GM21528 (cell line): ENCODE measurements at regions not wholly inside any gene's neighbourhood (a gene's known extent, or its start where the extent isn't known, plus 50 kb on each side); places are given as distances from the start of the nearest gene placed in this dataset.

ENCODE experiments used
- ATAC-seq: cut with Tn5 transposase; IDR thresholded peaks from one replicate; pipeline ENCODE4 v1.9.1; 2021; ENCODE audit warnings: mild to moderate bottlenecking, moderate library complexity; ENCODE audit not compliant: unreplicated experiment, low FRiP score

- ATAC-seq, result no peak
These were observed 388.3 kb upstream of the MKI67 start for GRCh38 chr10:128514536-128514935.

- ATAC-seq, result no peak
These were observed 390.0 kb upstream of the MKI67 start for GRCh38 chr10:128516180-128516579.

GRCh38 chr10:128517167-128517566 is 390.9 kb upstream of the MKI67 start:
- ATAC-seq, result no peak

GRCh38 chr10:128518000-128518399 is 391.8 kb upstream of the MKI67 start:
- ATAC-seq, result no peak

GRCh38 chr10:128519581-128519980 is 393.4 kb upstream of the MKI67 start:
- ATAC-seq, result no peak

GRCh38 chr10:128520211-128520815 is 394.1 kb upstream of the MKI67 start:
- no peak for ATAC-seq

GRCh38 chr10:128522551-128523308 is 396.5 kb upstream of the MKI67 start:
- no peak for ATAC-seq

- ATAC-seq, result no peak
These were observed 399.2 kb upstream of the MKI67 start for GRCh38 chr10:128525444-128525843.

GRCh38 chr10:128525936-128526335 is 399.7 kb upstream of the MKI67 start:
- no peak for ATAC-seq

- no peak for ATAC-seq
These were observed 400.7 kb upstream of the MKI67 start for GRCh38 chr10:128526791-128527375.

GRCh38 chr10:128527711-128528110 is 401.5 kb upstream of the MKI67 start:
- no peak for ATAC-seq

- no peak for ATAC-seq
These were observed 401.9 kb upstream of the MKI67 start for GRCh38 chr10:128528167-128528566.

- ATAC-seq, result no peak
These were observed 402.6 kb upstream of the MKI67 start for GRCh38 chr10:128528781-128529180.

- ATAC-seq, result no peak
These were observed 403.0 kb upstream of the MKI67 start for GRCh38 chr10:128529225-128529624.

- no peak for ATAC-seq
These were observed 404.1 kb upstream of the MKI67 start for GRCh38 chr10:128530301-128530700.

GRCh38 chr10:128530946-128531345 is 404.7 kb upstream of the MKI67 start:
- no peak for ATAC-seq

GRCh38 chr10:128534686-128535085 is 408.5 kb upstream of the MKI67 start:
- ATAC-seq, result no peak

- ATAC-seq, result no peak
These were observed 410.0 kb upstream of the MKI67 start for GRCh38 chr10:128536259-128536658.

- no peak for ATAC-seq
These were observed 411.7 kb upstream of the MKI67 start for GRCh38 chr10:128537834-128538330.

- ATAC-seq, result no peak
These were observed 412.4 kb upstream of the MKI67 start for GRCh38 chr10:128538671-128539070.

- no peak for ATAC-seq
These were observed 413.4 kb upstream of the MKI67 start for GRCh38 chr10:128539510-128540127.
